ENCODE measurements at regions not wholly inside any gene's neighbourhood (a gene's known extent, or its start where the extent isn't known, plus 50 kb on each side); places are given as distances from the start of the nearest gene placed in this dataset.
"Not testable (repeated sequence)": the region's sequence is repeated elsewhere in the genome, so short reads cannot be mapped to it uniquely, and the experiment has no call there.

- DNase-seq = no peak
Observed at GRCh38 chr6:81326881-81327561, 425.5 kb downstream of the TENT5A start.

GRCh38 chr6:81309811-81310210, 442.7 kb downstream of the TENT5A start:
- DNase-seq = no peak

- no peak for DNase-seq
Observed at GRCh38 chr6:81308577-81309279, 443.8 kb downstream of the TENT5A start.

GRCh38 chr6:81307651-81308214, 444.7 kb downstream of the TENT5A start:
- no peak for DNase-seq

- no peak for DNase-seq
Observed at GRCh38 chr6:81304466-81304865, 448.0 kb downstream of the TENT5A start.

GRCh38 chr6:81300961-81301360, 451.5 kb downstream of the TENT5A start:
- DNase-seq = no peak

- DNase-seq = no peak
Observed at GRCh38 chr6:81298751-81299150, 453.7 kb downstream of the TENT5A start.

- DNase-seq = no peak
Observed at GRCh38 chr6:81295310-81295709, 457.2 kb downstream of the TENT5A start.

GRCh38 chr6:81293896-81294295, 458.6 kb downstream of the TENT5A start:
- no peak for DNase-seq

- no peak for DNase-seq
Observed at GRCh38 chr6:81289229-81289628, 463.3 kb downstream of the TENT5A start.

- DNase-seq = no peak
Observed at GRCh38 chr6:81265106-81265505, 487.4 kb downstream of the TENT5A start.

- no peak for DNase-seq
Observed at GRCh38 chr6:81263531-81264168, 488.8 kb downstream of the TENT5A start.

GRCh38 chr6:81262656-81263055, 489.8 kb downstream of the TENT5A start:
- DNase-seq = no peak

- DNase-seq = not testable (repeated sequence)
Observed at GRCh38 chr6:81256223-81256622, 496.3 kb downstream of the TENT5A start.

- DNase-seq = no peak
Observed at GRCh38 chr6:81253821-81254220, 498.7 kb downstream of the TENT5A start.

GRCh38 chr6:81252231-81252630, 500.2 kb downstream of the TENT5A start:
- DNase-seq = no peak

GRCh38 chr6:81246200-81246599, 506.3 kb downstream of the TENT5A start:
- DNase-seq = no peak

GRCh38 chr6:81242624-81243023, 509.9 kb downstream of the TENT5A start:
- no peak for DNase-seq

GRCh38 chr6:81241126-81242041, 511.1 kb downstream of the TENT5A start:
- DNase-seq = no peak

- DNase-seq = no peak
Observed at GRCh38 chr6:81238390-81238789, 514.1 kb downstream of the TENT5A start.

GRCh38 chr6:81237226-81237625, 515.3 kb downstream of the TENT5A start:
- DNase-seq = no peak

- no peak for DNase-seq
Observed at GRCh38 chr6:81235512-81235911, 517.0 kb downstream of the TENT5A start.

- no peak for DNase-seq
Observed at GRCh38 chr6:81233990-81234389, 518.5 kb downstream of the TENT5A start.
